Stimulated activated naive B cell treated with anti-CD40 and anti-IgM and Interleukin-4, amounts not matched to agents 10 μg/mL and 1 μg/mL and 100 μg/mL, for 72 hours (primary cell): ENCODE measurements at regions not wholly inside any gene's neighbourhood (a gene's known extent, or its start where the extent isn't known, plus 50 kb on each side); places are given as distances from the start of the nearest gene placed in this dataset.

Experiments used
- ATAC-seq, 2 donors: fragments of 150-1000 bp; cut with Tn5 transposase; replicated peaks; 2 replicates each; pipeline ENCODE4 v1.10.0; 2021; ENCODE audit warnings: moderate library complexity in 1 of 2
- DNase-seq: peaks from one replicate; pipeline ENCODE4 v3.0.0; 2021
- H3K27ac Mint-ChIP-seq: one replicate; pipeline ENCODE4 v1.8.0; 2022; ENCODE audit warnings: mild to moderate bottlenecking, mixed read lengths
- H3K27me3 Mint-ChIP-seq, 2 donors: one replicate each; pipeline ENCODE4 v1.8.0; 2022; ENCODE audit warnings: mixed read lengths in 2 of 2
- H3K36me3 Mint-ChIP-seq, 2 donors: one replicate each; pipeline ENCODE4 v1.8.0; 2022; ENCODE audit warnings: mixed read lengths in 2 of 2, mild to moderate bottlenecking in 1 of 2
- H3K4me1 Mint-ChIP-seq, 2 donors: one replicate each; pipeline ENCODE4 v1.8.0; 2022; ENCODE audit warnings: mixed read lengths in 2 of 2, mild to moderate bottlenecking in 1 of 2
- H3K4me3 Mint-ChIP-seq, 2 donors: one replicate each; pipeline ENCODE4 v1.8.0; 2022; ENCODE audit warnings: mild to moderate bottlenecking in 2 of 2, mixed read lengths in 2 of 2, moderate library complexity in 1 of 2
- H3K9me3 Mint-ChIP-seq, 2 donors: one replicate each; pipeline ENCODE4 v1.8.0; 2022; ENCODE audit warnings: mixed read lengths in 2 of 2, mild to moderate bottlenecking in 1 of 2

- Mint-ChIP-seq H3K36me3 (no peaks in the 10 kb centered on the region), H3K4me3 (no peak overlapping the region), H3K27ac (no peak overlapping the region), H3K4me1 (no peaks in the 10 kb centered on the region), H3K27me3 (no peaks in the 10 kb centered on the region), H3K9me3 (peaks cover 6 to 7% of the 10 kb centered on the region in 2 donors)
- ATAC-seq (no peak), DNase-seq (no peak)
Observed at GRCh38 chr14:26896447-26896846, 298.6 kb upstream of the NOVA1 start.

DNA sequence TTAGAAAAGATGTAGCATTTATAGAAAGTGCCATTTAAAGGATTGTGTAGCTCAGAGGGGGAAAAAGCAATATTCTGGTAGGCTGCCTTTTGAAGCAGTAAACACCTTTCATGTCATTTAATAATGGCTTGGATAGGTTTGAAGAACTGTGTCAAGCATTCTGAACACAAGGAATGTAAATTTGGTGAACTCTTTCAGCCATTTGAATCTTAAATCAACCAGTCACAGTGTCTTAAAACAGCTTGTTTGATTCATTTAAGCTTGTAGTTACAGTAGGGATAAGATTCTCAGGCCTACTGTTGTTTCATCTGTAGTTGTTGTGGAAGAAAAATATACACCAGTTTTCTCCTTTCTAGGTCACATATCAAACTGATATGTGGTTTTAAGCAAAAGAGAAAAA lies 299.4 kb upstream of the NOVA1 start:
- no peaks in the 10 kb centered on the region for H3K36me3 Mint-ChIP-seq
- H3K9me3 Mint-ChIP-seq, result peaks cover 6 to 7% of the 10 kb centered on the region in 2 donors
- DNase-seq (no peak), ATAC-seq (no peak)
- H3K4me1 Mint-ChIP-seq, result no peaks in the 10 kb centered on the region
- H3K27me3 Mint-ChIP-seq, result no peaks in the 10 kb centered on the region
- no peak overlapping the region for H3K27ac Mint-ChIP-seq
- no peak overlapping the region for H3K4me3 Mint-ChIP-seq

DNA sequence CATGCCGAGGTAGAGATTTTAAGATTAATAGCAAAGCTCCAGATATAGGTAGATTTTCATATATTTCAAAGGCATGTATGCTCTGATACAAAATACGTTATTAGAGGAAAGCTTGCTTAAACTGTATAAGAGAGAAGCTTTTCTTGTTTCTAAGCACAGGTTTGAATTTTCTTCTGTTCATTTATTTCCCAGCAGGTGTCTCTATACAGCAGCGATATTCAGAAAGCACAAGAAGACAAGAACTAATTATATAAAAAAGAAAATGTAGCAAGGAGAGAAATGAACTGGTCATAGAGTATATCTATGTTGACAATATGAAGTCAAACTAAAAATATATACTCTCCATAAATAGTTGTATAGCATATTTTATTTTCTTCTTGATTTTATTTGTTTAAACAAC lies 307.4 kb upstream of the NOVA1 start:
- Mint-ChIP-seq H3K27me3 (no peaks in the 10 kb centered on the region), H3K27ac (no peak overlapping the region), H3K4me3 (no peak overlapping the region), H3K9me3 (peaks cover under 1 to 2% of the 10 kb centered on the region in 2 donors), H3K4me1 (no peaks in the 10 kb centered on the region), H3K36me3 (no peaks in the 10 kb centered on the region)
- ATAC-seq (no peak), DNase-seq (no peak)

DNA sequence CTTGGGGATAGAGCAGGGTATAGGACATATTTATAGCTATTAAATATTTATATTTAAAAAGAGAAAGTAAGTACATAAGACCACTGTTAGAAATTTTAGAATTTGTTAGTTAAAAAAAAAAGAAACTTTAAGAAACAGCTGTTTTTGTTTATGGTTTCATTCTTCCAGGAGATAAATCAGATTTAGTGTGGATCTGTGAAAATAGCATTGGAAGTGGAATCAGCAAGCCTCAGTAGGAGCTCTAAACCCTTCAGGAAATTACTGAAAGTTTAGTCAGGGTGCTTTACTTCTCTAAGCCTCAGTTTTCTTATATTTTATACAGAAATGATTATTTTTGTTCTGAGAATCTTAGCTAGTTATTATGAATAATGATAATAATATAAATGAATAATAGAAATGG lies 316.0 kb upstream of the NOVA1 start:
- H3K9me3 Mint-ChIP-seq, result peaks cover 0 to 1% of the 10 kb centered on the region in 2 donors
- H3K36me3 Mint-ChIP-seq, result no peaks in the 10 kb centered on the region
- H3K4me3 Mint-ChIP-seq, result no peak overlapping the region
- ATAC-seq (no peak), DNase-seq (no peak)
- H3K27ac Mint-ChIP-seq, result no peak overlapping the region
- no peaks in the 10 kb centered on the region for H3K4me1 Mint-ChIP-seq
- H3K27me3 Mint-ChIP-seq, result no peaks in the 10 kb centered on the region

DNA sequence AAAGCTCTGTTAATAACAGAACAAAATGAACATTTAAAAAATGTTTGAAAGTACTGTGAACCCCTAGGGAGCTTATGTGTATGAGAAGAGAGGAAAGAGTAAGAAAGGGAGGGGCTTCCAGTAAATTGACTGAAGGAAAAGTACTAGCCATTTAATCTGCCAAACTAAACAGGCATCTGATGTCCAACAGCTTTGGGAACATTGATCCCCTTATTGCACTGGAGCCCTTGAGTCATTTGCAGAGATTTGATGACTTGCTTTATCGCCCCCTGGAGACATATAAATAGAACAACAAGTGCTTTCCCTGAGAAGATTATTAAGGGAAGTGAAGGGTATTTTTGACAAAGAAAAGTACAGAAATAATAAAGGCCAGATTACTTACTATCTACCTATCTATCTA lies 319.3 kb upstream of the NOVA1 start:
- DNase-seq (no peak), ATAC-seq (no peak)
- Mint-ChIP-seq H3K9me3 (peaks cover 0 to 1% of the 10 kb centered on the region in 2 donors), H3K27me3 (no peaks in the 10 kb centered on the region), H3K27ac (no peak overlapping the region), H3K36me3 (no peaks in the 10 kb centered on the region), H3K4me3 (no peak overlapping the region), H3K4me1 (no peaks in the 10 kb centered on the region)

- Mint-ChIP-seq H3K4me1 (no peaks in the 10 kb centered on the region), H3K9me3 (peaks cover 0 to 4% of the 10 kb centered on the region in 2 donors), H3K27ac (no peak overlapping the region), H3K4me3 (no peak overlapping the region), H3K27me3 (no peaks in the 10 kb centered on the region), H3K36me3 (no peaks in the 10 kb centered on the region)
- no peak for DNase-seq
- ATAC-seq, result no peak
Observed at GRCh38 chr14:26925876-26926584, 328.2 kb upstream of the NOVA1 start.

DNA sequence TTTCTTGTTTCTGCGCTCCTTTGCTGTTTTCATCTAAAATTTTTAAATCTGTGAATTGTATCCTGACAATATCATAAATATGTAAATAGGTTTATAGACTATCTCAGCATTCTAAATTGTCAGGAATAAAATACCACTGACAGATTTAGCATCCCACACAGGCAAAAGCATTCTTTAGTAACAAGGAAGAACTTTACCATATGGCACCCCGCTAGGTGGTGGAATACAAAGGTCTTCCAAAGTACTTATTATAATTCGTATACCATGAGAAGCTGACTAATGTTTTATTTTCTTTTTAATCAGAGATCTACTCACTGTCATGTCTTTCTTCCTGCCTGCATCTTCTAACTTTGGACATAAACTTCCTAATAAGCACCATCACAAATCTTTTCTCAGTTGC lies 328.8 kb upstream of the NOVA1 start:
- H3K4me1 Mint-ChIP-seq, result no peaks in the 10 kb centered on the region
- no peaks in the 10 kb centered on the region for H3K36me3 Mint-ChIP-seq
- H3K27ac Mint-ChIP-seq, result no peak overlapping the region
- no peak overlapping the region for H3K4me3 Mint-ChIP-seq
- peaks cover 0 to 4% of the 10 kb centered on the region in 2 donors for H3K9me3 Mint-ChIP-seq
- H3K27me3 Mint-ChIP-seq, result no peaks in the 10 kb centered on the region
- no peak for ATAC-seq
- no peak for DNase-seq

DNA sequence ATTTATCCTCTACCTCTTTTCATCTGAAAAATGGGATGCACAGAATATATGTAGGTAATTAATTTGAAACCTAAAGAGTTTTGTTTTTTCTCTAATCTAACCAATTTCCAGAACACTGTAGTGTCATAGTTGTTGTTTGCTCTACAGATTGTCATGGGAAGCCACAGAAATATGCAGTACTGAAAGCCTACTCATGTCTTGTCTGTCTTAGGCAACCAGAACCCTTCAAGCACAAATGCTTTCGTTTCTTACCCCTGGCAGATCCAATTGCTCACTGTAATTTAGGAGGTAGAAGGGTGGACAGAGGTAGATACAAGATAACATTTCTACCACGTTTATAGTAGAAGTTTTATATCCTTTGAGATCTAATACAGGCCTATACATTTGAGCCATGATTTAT lies 330.2 kb upstream of the NOVA1 start:
- no peak for ATAC-seq
- no peak overlapping the region for H3K27ac Mint-ChIP-seq
- H3K4me3 Mint-ChIP-seq, result no peak overlapping the region
- H3K27me3 Mint-ChIP-seq, result no peaks in the 10 kb centered on the region
- peaks cover 0 to 7% of the 10 kb centered on the region in 2 donors for H3K9me3 Mint-ChIP-seq
- H3K36me3 Mint-ChIP-seq, result no peaks in the 10 kb centered on the region
- no peak for DNase-seq
- no peaks in the 10 kb centered on the region for H3K4me1 Mint-ChIP-seq

DNA sequence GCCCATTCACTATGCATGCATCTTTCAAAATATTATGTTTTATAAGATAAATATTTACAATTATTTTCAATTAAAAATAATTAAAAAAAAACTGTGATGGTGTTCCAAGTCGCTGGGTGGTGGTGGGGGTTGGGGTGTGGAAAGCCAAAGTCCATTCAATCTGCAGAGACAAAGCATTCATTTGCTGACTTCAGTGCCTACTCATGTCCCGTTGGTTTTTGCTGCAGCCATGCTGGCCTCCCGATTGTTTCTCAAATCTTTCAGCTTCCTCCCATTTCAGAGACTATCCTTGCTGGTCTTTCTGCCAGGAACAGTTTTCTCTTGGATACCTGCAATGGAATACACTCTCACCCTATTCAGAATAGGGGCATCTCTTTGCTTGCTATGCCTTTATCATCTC lies 331.5 kb upstream of the NOVA1 start:
- Mint-ChIP-seq H3K27me3 (no peaks in the 10 kb centered on the region), H3K9me3 (peaks cover 0 to 7% of the 10 kb centered on the region in 2 donors), H3K27ac (no peak overlapping the region), H3K4me3 (no peak overlapping the region), H3K36me3 (no peaks in the 10 kb centered on the region), H3K4me1 (no peaks in the 10 kb centered on the region)
- DNase-seq, result no peak
- ATAC-seq, result no peak

GRCh38 chr14:26930576-26930975 lies 332.7 kb upstream of the NOVA1 start:
- Mint-ChIP-seq H3K4me1 (no peaks in the 10 kb centered on the region), H3K27me3 (no peaks in the 10 kb centered on the region), H3K27ac (no peak overlapping the region), H3K36me3 (no peaks in the 10 kb centered on the region), H3K4me3 (no peak overlapping the region), H3K9me3 (peaks cover 0 to 7% of the 10 kb centered on the region in 2 donors)
- ATAC-seq (no peak), DNase-seq (no peak)

- no peak for ATAC-seq
- H3K9me3 Mint-ChIP-seq, result peaks cover 0 to 3% of the 10 kb centered on the region in 2 donors
Observed at GRCh38 chr14:26932606-26933005, 334.8 kb upstream of the NOVA1 start.

DNA sequence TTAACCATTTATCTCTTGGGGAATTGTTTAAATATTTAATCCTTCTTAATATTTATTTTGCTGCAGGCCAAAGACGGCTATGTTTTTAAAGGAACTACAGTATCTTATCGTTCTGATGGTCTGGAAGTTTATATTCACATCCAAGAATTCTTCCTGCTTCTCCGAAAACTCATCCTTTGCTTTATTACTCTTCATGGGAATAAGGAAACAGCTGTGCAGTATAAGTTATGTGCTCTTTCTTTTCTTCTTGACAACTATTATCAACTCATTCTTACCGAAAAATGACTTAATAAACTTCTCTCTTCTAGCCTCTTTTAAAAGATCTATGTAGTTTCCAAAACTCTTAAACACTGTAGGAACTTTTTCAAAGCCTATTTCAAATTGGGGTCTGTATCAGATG lies 335.6 kb upstream of the NOVA1 start:
- H3K27me3 Mint-ChIP-seq, result no peaks in the 10 kb centered on the region
- no peaks in the 10 kb centered on the region for H3K4me1 Mint-ChIP-seq
- peaks cover 0 to 3% of the 10 kb centered on the region in 2 donors for H3K9me3 Mint-ChIP-seq
- no peak for DNase-seq
- ATAC-seq, result no peak
- no peak overlapping the region for H3K4me3 Mint-ChIP-seq
- H3K36me3 Mint-ChIP-seq, result no peaks in the 10 kb centered on the region
- H3K27ac Mint-ChIP-seq, result no peak overlapping the region

More at GRCh38 chr14:26932606-26933005, 334.8 kb upstream of the NOVA1 start:
- Mint-ChIP-seq H3K27me3 (no peaks in the 10 kb centered on the region), H3K36me3 (no peaks in the 10 kb centered on the region), H3K4me3 (no peak overlapping the region), H3K4me1 (no peaks in the 10 kb centered on the region), H3K27ac (no peak overlapping the region)
- DNase-seq, result no peak

GRCh38 chr14:26934151-26934550 lies 336.3 kb upstream of the NOVA1 start:
- no peak for DNase-seq
- H3K27me3 Mint-ChIP-seq, result no peaks in the 10 kb centered on the region
- ATAC-seq, result no peak
- H3K4me3 Mint-ChIP-seq, result no peak overlapping the region
- no peaks in the 10 kb centered on the region for H3K36me3 Mint-ChIP-seq
- no peak overlapping the region for H3K27ac Mint-ChIP-seq
- peaks cover 0 to 3% of the 10 kb centered on the region in 2 donors for H3K9me3 Mint-ChIP-seq
- no peaks in the 10 kb centered on the region for H3K4me1 Mint-ChIP-seq

DNA sequence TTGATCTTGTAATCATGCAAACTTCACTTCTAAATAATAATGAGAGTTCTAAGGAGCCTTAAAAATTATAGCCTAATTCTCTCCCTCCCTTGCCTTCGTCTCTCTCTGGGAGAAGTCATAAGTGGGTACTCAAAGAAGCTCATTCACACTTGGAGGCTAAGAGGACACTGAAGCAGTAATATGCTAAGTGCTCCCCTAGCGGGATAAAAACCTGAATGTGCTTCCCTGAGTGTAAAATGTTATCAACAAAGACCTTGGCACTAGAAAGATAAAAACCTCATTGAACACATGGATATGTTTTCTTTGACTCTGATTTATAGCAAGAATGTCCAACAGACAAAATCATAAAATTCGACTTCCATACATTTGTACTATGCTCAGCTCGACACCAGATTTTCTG lies 337.9 kb upstream of the NOVA1 start:
- Mint-ChIP-seq H3K4me3 (no peak overlapping the region), H3K9me3 (peaks cover 0 to 3% of the 10 kb centered on the region in 2 donors), H3K27me3 (no peaks in the 10 kb centered on the region), H3K27ac (no peak overlapping the region), H3K4me1 (no peaks in the 10 kb centered on the region), H3K36me3 (no peaks in the 10 kb centered on the region)
- ATAC-seq (no peak), DNase-seq (no peak)

DNA sequence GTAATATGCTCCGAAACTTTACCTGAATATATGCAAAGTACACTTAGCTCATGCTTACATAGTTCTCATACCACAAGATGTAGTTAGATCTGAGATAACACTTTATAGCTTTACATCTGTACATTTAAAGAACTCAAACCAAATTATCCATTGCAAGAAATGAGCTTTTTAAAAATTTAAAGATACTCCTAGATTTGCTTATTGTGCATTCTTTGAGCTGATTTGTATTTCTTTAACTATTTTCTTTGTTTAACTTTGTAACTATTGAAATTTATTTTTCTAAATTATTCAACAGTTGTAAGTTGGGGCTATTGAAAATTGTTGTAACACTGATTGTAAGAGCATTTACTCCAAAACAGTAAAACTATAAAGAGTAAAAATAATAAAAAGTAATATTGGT lies 340.2 kb upstream of the NOVA1 start:
- Mint-ChIP-seq H3K36me3 (no peaks in the 10 kb centered on the region), H3K4me1 (no peaks in the 10 kb centered on the region), H3K27me3 (no peaks in the 10 kb centered on the region), H3K27ac (no peak overlapping the region), H3K4me3 (no peak overlapping the region), H3K9me3 (peaks cover 3 to 5% of the 10 kb centered on the region in 2 donors)
- ATAC-seq, result no peak
- DNase-seq, result no peak

DNA sequence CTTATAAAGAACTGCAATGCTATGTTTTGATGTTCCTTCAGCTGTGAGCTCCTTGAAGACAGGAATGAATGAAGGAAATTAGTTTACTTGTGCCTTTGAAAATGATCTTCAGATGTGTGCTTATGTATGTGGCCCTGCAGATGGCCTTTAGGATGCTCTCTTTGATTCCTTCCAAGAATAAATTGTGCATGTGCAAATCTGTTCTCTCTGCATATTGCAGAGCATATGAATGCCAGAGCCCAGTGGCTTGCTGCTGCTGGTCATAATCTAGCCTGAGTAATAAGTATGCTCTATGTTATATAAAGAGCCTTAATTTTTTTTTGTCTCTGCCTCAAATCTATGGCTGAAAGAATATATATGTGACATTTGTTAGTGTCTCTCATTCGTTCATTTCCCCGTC lies 341.9 kb upstream of the NOVA1 start:
- Mint-ChIP-seq H3K36me3 (no peaks in the 10 kb centered on the region), H3K4me1 (no peaks in the 10 kb centered on the region), H3K9me3 (peaks cover 3 to 6% of the 10 kb centered on the region in 2 donors), H3K27ac (no peak overlapping the region), H3K4me3 (no peak overlapping the region), H3K27me3 (no peaks in the 10 kb centered on the region)
- ATAC-seq (no peak), DNase-seq (no peak)
